ENCODE measurements at regions not wholly inside any gene's neighbourhood (a gene's known extent, or its start where the extent isn't known, plus 50 kb on each side); places are given as distances from the start of the nearest gene placed in this dataset.

- no peak for DNase-seq (ENCODE audit: low read depth in 2 of 2)
- no peak overlapping the region for H3K4me3 ChIP-seq (replicated peaks in 1 of 2; ENCODE audit: low read depth in 2 of 2, low read length in 2 of 2)
- TF ChIP-seq CTCF (IDR thresholded peaks at IDR 0.05; ENCODE audit: low read depth, low read length) = no peak
Measured at GRCh38 chr12:46499226-46499625, 126.7 kb upstream of the SLC38A2 start.

GRCh38 chr12:46497739-46498138 lies 125.2 kb upstream of the SLC38A2 start:
- no peak for DNase-seq (ENCODE audit: low read depth in 2 of 2)
- H3K4me3 ChIP-seq (replicated peaks in 1 of 2; ENCODE audit: low read depth in 2 of 2, low read length in 2 of 2) = no peak overlapping the region
- TF ChIP-seq CTCF (IDR thresholded peaks at IDR 0.05; ENCODE audit: low read depth, low read length) = no peak

- peak; percentile 83 to 87 for DNase-seq (ENCODE audit: low read depth in 2 of 2)
- H3K4me3 ChIP-seq (replicated peaks in 1 of 2; ENCODE audit: low read depth in 2 of 2, low read length in 2 of 2) = no peak overlapping the region
- no peak for TF ChIP-seq CTCF (IDR thresholded peaks at IDR 0.05; ENCODE audit: low read depth, low read length)
Measured at GRCh38 chr12:46494424-46494823, 121.9 kb upstream of the SLC38A2 start.

- H3K4me3 ChIP-seq (replicated peaks in 1 of 2; ENCODE audit: low read depth in 2 of 2, low read length in 2 of 2) = no peak overlapping the region
- peak; percentile 25 to 55 for DNase-seq (ENCODE audit: low read depth in 2 of 2)
- no peak for TF ChIP-seq CTCF (IDR thresholded peaks at IDR 0.05; ENCODE audit: low read depth, low read length)
Measured at GRCh38 chr12:46493834-46494181, 121.2 kb upstream of the SLC38A2 start.

- DNase-seq (ENCODE audit: low read depth in 2 of 2) = no peak
- no peak for TF ChIP-seq CTCF (IDR thresholded peaks at IDR 0.05; ENCODE audit: low read depth, low read length)
- no peak overlapping the region for H3K4me3 ChIP-seq (replicated peaks in 1 of 2; ENCODE audit: low read depth in 2 of 2, low read length in 2 of 2)
Measured at GRCh38 chr12:46493150-46493833, 120.7 kb upstream of the SLC38A2 start.

GRCh38 chr12:46492471-46493085 lies 120.0 kb upstream of the SLC38A2 start:
- H3K4me3 ChIP-seq (replicated peaks in 1 of 2; ENCODE audit: low read depth in 2 of 2, low read length in 2 of 2) = no peak overlapping the region
- TF ChIP-seq CTCF (IDR thresholded peaks at IDR 0.05; ENCODE audit: low read depth, low read length) = no peak
- DNase-seq (ENCODE audit: low read depth in 2 of 2) = peak; percentile 85 to 98

All from cardiac fibroblast (primary cell).